GM19351 (cell line): ENCODE measurements at regions not wholly inside any gene's neighbourhood (a gene's known extent, or its start where the extent isn't known, plus 50 kb on each side); places are given as distances from the start of the nearest gene placed in this dataset.

Experiments
- ATAC-seq: cut with Tn5 transposase; IDR thresholded peaks from one replicate; pipeline ENCODE4 v1.9.1; 2021; ENCODE audit warnings: mild to moderate bottlenecking, moderate library complexity; ENCODE audit not compliant: unreplicated experiment

DNA sequence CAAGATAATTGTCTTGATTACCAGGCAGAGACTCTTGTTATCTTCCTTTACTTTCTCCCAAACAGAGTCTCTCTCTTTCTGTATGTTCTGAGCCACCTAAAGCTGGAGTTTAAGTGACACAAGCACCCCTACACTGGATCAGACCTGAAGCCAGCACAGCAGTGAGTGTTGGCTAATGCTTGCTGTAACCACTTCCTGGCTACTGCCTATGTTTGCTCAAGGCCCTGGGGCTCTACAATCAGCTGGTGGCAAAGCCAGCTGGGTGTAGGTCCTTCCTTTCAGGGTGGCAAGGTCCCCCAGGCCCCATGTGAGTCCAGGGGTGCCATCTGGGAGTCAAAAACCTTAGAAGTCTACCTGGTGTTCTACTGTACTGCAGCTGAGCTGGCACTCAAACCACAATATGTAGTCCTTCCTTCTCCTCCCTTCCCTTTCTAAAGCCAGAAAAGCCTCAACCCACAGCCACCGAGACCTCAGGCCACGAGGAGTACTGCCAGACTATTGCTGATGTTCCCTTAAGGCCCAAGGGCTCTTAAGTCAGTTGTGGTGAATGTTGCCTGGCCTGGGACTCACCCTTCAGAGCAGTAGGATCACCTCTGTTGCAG, 416.3 kb downstream of the ADRA2A start:
- ATAC-seq, result no peak

DNA sequence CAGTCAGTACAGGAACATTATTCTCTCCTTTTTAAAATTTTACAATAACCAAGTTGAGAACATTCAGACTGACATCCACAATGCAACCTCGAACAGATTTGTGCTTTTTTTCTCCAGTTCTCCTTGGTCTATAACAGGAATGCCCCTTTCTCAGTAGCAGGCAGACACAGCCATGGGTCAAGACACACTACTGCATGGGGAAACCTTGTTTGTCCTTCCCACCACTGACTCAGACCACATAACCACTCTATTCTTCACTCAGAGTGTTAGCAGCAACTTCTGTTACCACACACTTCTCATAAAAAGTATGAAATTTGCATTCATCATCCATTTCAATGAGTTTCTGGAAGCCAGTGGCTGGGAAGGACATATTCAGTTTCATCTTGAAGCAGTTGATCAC, 421.7 kb downstream of the ADRA2A start:
- ATAC-seq, result no peak

DNA sequence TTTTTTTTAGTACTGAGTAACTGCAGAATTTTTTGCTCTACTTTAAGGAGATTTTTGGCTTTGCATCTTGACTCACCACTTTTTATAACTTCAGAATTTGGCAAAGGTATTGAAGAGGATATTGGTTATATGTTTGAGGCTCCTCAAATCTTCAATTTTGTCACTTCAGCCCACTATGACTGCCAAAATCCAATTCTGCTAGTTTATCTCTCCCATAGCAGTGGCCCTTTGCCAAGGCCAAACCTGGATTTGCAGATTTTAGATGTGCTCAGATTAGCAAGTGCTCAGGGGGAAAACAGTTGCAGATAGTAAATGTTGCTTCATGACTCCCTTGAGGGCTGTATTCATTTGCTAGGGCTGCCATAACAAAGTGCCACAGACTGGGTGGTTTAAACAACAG, 427.5 kb downstream of the ADRA2A start:
- no peak for ATAC-seq

DNA sequence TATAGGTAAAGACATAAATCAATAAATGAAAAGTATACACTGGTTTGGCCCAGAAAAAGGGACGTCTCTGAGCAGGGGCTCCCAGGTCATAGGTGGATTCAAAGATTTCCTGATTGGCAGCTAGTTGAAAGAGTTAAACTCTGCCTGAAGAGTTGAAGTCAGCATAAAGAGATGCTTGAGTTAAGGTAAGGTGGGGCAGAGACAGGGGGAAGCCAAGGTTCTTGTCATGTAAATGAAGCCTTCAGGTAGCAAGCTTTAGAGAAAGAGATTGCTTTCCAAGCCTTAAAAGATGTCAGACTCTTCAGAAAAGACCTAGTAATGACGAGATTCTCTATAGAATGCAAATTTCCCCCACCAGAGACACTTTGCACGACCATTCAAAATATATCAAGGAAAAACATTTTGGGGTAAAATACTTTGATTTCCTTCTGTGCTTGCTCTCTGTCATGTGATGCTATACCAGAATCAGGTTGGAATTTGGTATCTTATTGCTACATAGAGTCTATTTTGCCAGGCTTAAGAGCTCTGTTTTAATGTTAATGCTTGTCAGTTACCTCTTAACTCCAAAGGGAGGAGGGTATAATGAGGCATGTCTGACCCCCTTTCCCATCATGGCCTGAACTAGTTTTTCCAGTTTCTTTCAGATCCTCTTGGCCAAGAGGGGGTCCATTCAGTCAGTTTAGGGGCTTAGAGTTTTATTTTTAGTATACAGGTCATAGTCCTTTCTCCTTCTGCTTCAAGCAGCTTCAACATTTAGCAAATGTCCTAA, 429.6 kb downstream of the ADRA2A start:
- ATAC-seq, result no peak

DNA sequence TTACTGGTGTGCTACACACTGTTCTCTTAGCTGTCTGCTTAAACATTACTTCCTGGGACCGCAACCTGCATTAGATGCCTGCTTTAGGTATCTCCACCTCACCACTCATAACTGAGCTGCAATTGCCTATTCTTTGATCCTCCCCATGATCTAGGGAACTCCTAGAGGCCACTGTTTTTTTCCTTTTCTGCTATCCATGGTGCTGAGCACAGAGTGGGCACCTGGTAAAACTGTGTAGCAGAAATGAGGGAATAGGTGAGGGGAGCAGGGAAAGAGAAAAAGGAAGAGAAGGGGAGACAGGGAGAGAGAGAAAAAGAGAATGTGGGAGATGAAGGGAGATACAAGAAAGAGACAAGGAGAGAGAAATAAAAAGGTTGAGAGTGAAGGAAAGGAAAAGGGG, 434.9 kb downstream of the ADRA2A start:
- no peak for ATAC-seq

DNA sequence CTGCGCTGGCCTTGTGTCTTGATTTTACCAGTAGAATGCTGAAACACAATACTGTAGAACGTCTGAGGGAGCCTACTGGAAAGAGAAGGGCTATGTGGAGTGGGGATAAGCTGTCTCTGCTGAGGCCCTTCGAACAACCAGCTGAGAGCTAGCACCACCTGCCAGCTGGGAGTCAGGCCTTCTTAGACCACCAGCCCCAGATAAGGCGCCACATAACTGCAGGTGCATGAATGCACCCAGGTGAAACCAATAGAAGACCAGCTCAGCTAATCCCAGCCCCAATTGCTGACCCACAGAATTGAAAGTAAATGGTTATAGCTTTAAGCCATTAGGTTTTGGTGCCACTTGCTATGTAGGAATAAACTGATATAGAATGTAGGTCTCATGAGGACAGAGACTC, 438.4 kb downstream of the ADRA2A start:
- ATAC-seq, result no peak

DNA sequence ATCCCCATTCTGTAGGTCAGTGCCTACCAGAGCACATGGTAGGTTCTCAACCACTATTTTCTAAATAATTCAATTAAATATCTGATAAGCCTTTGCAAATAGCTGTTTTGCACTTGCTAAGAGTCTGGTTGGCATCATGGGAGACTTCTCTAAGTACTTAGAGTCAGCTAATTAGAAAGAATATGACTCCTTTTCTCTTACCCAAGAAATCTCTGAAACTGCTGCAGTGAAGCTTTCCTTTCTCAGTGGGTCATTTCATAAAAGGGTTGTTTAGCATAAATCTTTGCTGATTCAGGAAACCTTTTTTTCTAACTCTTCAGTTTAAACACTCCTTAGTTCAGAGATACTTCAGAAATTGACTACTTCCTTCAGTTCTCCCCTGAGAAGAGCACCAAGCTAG, 438.9 kb downstream of the ADRA2A start:
- no peak for ATAC-seq

DNA sequence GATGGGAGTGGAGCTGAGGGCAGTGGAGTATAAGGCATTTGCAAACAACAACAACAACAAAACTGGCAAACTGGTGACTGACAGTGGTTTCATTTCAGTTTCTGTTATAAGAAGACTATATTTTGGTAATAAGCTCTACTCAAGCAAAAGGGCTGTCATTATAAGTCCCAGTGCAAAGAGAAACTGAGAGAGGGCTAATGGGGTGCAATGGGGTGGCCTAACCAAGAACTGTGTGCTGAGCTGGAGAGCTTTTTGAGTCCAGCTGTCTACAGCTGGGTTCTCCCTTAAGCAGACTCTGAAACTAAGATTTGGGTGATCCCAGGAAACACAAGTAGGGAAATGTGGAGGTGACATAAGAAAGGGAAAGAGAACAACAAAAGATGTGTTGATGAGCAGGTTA, 439.3 kb downstream of the ADRA2A start:
- no peak for ATAC-seq

DNA sequence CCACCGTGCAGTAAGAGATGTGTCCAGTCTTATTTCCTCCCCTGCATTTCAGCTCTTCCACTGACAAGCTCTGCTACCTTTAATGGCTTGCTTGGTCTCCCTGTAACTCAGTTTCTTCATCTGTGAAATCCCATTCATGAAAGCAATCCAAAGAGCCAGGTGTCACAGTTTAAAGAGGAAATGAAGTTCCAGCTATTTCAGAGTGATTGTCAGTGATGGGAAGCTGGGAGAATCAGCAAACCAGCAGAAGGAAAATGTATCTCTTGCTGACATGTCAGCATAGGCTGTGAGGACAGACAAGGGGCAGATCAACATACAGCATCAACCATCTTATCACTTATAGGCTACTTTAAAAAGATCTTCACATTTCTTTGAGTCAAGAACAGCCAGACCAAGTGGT, 445.3 kb downstream of the ADRA2A start:
- no peak for ATAC-seq

DNA sequence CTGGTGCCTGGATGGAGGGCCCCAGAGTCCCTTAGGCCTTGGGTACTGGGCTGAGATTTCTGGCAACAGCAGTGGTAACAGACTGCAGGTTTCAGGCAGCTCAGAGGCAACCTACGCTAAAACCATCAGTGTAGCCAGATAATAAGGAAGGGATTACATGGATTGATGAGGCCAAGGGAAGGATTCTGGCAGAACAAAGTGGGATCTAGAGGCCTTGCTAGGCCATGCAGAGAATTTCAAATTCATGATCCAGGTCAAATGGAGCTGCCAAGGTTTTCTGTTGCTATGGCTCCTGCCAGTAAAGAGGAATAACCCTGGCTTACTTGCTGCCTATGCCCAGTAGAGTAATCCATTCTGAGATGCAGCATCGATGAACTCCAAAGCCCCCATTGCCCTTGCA, 445.7 kb downstream of the ADRA2A start:
- ATAC-seq, result no peak

DNA sequence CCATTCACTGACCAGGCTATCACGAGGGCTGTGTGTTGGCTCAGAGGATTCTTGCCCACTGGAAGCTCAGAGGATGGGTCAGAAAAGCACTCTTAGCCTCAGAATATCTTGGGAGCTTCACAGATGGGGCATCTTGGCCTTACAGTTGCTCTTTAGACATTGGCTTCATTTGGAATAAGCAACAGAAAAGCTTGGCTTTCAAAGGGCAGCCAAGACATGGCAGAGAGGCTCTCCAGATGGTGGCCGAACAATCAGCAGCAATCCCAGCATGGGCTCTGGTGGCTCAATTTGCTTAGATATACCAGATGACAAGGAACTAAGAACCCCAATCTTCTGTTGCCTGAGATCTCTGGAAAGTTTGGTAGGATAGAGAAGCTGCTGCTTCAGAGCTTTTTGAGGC, 446.2 kb downstream of the ADRA2A start:
- no peak for ATAC-seq

DNA sequence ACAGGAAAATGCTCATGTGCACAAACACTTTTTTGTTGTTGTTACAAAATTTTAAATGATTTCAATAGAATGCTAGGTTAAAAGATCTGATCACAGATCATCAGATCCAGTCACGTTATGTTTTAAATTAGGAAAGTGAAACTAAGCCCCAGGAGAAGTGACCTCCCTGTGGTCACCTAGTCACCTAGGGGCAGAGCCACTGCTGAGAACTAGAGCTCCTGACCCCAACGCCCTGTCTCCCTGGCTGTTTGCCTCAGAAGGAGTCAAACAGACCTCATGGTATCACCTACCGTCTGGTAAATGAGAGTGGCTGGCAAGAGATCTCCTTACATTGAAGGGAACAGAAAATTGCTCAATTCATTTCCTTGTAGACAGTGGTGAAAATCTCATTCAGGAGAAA, 447.3 kb downstream of the ADRA2A start:
- no peak for ATAC-seq

DNA sequence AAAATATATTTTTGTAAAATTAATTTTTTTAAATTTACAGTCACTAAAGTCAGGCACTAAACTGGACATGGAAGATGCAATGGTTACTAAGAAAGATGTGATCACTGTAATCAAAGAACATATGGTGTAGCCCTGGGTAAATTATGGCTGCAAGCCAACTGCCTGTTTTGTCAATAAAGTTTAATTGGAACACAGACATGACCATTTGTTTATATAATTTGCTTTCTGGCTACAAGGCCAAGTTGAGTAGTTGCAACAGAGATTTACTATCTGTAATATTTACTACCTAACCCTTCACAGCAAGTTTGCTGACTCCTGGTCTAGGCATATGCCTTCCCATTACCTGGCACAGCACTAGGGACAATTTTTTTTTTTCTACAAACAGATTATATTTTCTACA, 448.9 kb downstream of the ADRA2A start:
- no peak for ATAC-seq

DNA sequence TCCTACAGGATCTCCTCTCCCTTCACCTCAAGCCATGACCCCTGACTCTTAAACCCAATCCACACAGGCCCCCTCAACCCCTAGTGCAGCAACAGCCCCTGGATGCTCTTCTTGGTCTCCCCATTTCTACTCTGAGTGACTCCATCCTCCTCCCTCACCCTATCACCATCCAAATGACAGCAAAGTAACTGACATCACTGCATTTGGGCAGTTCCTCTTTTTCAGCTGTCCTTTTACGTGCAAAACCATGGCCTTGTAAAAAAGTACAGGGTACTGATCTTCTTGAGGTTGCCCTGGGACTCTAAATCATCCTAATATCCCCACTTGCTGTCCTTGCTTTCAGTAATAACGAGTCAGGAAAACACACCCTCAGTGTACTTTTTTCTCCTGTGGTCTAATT, 454.9 kb downstream of the ADRA2A start:
- no peak for ATAC-seq

DNA sequence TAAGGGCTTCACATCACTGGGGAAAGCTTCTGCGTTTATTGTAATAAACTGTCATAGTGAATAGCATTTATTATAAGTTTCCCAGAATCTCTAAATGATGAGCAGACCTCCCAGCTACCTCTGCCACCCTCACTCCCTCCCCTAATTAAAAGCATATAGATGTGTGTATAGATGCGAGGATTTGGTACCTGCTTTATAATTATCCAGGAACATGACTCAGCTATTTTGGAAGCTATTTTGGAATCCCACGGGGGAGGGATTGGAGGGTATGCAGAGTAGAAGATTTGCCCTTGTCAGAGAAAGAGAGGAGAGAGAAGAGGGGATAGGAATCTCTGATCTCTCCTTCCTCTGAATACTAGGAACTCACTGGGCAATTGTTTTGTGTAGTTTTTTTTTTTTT, 455.3 kb downstream of the ADRA2A start:
- no peak for ATAC-seq

DNA sequence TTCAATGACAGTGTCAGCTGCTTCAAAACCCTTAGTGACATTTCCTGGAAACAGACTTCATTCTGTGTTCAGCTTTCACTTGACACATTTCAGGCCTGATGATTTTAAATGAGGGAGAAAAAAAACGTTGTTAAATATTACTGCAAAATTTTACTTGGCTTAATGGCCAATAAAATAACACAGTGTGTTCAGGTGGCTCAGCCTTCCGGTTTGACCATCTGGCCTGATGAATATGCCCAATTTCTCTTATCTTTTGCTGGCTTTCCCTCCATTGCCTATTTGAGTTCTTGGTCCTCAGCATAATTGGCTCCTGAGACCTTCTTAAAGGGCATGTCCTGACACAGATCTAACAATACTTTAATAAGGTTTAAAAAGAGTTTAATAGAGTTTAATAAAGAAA, 462.4 kb downstream of the ADRA2A start:
- no peak for ATAC-seq

DNA sequence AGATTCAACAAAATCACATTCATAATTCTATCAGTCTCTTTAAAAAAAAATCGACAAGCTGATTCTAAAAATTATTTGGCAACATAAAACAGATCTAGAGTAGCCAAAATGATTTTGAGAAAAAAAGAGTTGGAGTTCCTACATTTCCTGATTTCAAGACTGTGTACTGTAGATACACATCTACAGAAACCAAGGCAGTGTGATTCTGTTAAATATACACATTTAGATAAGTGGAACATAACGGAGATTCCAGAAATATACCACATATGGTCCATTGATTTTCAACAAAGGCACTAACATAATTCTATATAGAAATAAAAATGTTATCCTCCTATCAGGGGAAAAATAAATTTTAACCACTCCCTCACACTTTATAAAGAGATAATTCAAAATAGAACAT, 467.0 kb downstream of the ADRA2A start:
- ATAC-seq, result no peak

DNA sequence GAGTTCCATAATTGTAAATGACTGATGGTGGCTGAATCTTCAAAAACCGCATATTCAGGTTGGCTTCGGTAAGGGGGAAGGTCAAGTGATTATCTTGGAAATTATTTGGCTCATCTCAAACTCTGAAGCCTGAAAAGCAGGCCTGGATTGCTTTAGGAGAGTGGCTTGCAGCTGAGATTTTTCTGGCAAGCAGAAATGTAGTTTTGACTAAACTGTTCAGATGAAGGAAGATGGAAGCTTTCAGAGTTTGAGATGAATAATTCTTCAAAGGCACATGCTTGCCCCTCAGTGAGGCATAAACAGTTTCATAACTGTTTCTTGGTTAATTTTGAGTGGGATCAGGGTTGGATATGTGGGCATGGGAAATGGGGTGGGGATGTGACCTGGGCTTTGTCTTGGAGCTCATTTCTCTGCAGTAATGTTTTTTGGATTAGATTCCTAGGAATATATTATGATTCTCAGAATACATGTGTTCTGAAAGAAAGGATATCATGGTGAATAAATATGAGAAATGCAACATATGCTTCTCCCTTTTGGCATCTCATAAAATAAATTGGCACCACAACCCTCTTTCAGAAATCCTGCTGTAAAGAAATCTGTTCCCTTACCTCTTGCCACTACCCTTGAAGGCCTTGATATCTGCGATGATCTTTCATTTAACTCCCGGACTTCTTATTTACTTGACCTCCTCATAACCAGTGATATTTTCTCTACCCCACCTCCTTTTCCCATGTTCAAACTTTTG, 469.2 kb downstream of the ADRA2A start:
- no peak for ATAC-seq

DNA sequence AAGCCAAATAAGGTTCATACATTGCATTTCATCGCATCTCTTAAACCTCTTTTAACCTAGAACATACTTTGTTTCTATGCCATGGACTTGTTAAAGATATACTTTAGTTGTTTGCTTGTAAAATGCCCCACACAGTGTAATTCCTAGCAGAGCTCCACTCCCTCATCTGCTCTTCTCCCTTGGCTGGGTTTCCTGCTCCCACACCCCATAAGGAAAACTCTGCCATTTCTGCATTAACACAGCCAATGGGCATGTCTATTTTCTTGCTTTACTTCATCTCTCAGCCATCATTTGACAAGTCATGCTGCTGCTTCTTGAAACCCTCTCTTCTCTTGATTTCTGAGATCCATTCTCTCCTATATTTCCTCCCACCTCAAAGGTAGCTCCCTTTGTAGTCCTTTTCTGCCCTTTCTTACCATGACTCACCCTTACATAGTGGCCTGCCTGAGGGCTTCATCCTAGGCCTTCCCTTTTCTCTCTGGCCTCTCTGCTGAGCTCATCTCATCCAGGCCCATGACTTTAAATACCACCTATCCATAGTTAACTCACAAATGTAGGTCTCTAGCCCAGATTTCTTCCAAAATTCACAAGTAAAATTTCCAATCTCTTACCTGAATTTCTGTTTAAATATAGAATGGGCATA, 471.4 kb downstream of the ADRA2A start:
- no peak for ATAC-seq

DNA sequence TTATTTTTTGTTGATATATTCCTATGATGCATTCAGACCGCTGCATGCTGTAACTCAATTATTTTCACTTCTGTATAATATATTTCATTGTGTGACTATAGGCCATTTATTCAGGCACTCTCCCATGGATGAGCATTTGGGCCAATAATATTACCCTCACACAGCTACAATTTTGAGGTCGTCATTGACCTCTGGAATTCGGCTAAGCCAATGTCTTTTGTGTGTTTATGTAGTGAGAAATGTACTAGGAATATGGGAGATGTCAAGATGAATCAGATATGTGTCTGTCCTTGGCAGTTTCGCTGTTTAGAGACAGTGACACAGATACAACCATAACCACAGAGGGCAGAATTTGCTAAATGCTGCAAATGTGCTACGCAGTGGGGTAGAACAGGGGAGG, 474.2 kb downstream of the ADRA2A start:
- no peak for ATAC-seq

DNA sequence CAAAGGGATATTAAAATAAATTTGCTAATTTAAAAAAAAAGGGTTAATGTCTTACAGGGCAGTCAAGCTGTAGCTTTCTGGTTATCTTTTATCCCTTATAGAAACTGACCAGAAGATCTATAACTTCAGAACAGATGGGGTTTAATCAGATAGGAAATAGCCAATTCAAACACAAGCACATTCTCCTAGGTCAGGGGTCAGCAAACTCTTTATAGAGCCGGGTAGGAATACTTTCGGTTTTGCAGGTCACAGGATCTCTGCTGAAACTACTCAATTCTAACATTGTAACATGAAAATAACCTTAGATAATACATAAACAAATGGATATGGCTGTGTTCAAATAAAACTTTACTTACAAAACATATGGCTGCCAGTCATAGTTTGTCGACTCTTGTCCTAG, 479.8 kb downstream of the ADRA2A start:
- no peak for ATAC-seq

DNA sequence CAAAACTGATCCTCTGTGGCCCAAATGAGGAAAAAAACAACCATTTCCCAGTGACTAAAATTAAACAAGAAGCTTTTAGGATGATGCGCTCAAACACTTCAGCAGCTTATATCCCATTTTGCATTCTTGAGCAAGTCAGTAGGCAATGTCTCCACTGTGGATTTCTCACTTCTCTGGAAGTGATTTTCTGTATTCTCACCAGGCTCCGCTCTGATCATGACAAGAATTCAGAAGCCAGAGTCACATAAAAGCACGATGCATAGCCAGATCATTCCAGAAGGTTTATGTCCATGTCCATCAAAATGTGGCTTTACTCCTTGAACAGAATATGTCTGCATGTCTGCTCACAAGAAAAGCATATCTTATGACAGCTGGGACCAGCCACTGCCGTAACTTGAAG, 481.4 kb downstream of the ADRA2A start:
- no peak for ATAC-seq
